ENCODE measurements at regions not wholly inside any gene's neighbourhood (a gene's known extent, or its start where the extent isn't known, plus 50 kb on each side); places are given as distances from the start of the nearest gene placed in this dataset.
"Not testable (repeated sequence)": the region's sequence is repeated elsewhere in the genome, so short reads cannot be mapped to it uniquely, and the experiment has no call there.

GRCh38 chr12:102728506-102729242 lies 188.4 kb downstream of the PAH start:
- DNase-seq (ENCODE audit: extremely low read depth, low read depth), result no peak

GRCh38 chr12:102726686-102727085 lies 190.4 kb downstream of the PAH start:
- no peak for DNase-seq (ENCODE audit: extremely low read depth, low read depth)

- DNase-seq (ENCODE audit: extremely low read depth, low read depth), result no peak
These were observed 194.9 kb downstream of the PAH start for GRCh38 chr12:102722147-102722546.

- DNase-seq (ENCODE audit: extremely low read depth, low read depth), result no peak
These were observed 208.9 kb downstream of the PAH start for GRCh38 chr12:102708108-102708507.

- peak; percentile 45 for DNase-seq (ENCODE audit: extremely low read depth, low read depth)
These were observed 214.5 kb downstream of the PAH start for GRCh38 chr12:102702447-102703114.

- DNase-seq (ENCODE audit: extremely low read depth, low read depth), result no peak
These were observed 215.7 kb upstream of the IGF1 start for GRCh38 chr12:102696045-102696444.

- DNase-seq (ENCODE audit: extremely low read depth, low read depth), result no peak
These were observed 214.5 kb upstream of the IGF1 start for GRCh38 chr12:102694903-102695302.

- DNase-seq (ENCODE audit: extremely low read depth, low read depth), result no peak
These were observed 211.6 kb upstream of the IGF1 start for GRCh38 chr12:102691773-102692555.

- no peak for DNase-seq (ENCODE audit: extremely low read depth, low read depth)
These were observed 209.9 kb upstream of the IGF1 start for GRCh38 chr12:102690253-102690652.

- no peak for DNase-seq (ENCODE audit: extremely low read depth, low read depth)
These were observed 209.3 kb upstream of the IGF1 start for GRCh38 chr12:102689701-102690100.

- no peak for DNase-seq (ENCODE audit: extremely low read depth, low read depth)
These were observed 207.2 kb upstream of the IGF1 start for GRCh38 chr12:102687523-102687922.

GRCh38 chr12:102685841-102686240 lies 205.5 kb upstream of the IGF1 start:
- DNase-seq (ENCODE audit: extremely low read depth, low read depth), result no peak

- DNase-seq (ENCODE audit: extremely low read depth, low read depth), result no peak
These were observed 204.8 kb upstream of the IGF1 start for GRCh38 chr12:102685172-102685571.

- DNase-seq (ENCODE audit: extremely low read depth, low read depth), result no peak
These were observed 202.3 kb upstream of the IGF1 start for GRCh38 chr12:102682366-102683289.

GRCh38 chr12:102681747-102682146 lies 201.4 kb upstream of the IGF1 start:
- no peak for DNase-seq (ENCODE audit: extremely low read depth, low read depth)

GRCh38 chr12:102681309-102681708 lies 200.9 kb upstream of the IGF1 start:
- DNase-seq (ENCODE audit: extremely low read depth, low read depth), result no peak

GRCh38 chr12:102680304-102680703 lies 199.9 kb upstream of the IGF1 start:
- no peak for DNase-seq (ENCODE audit: extremely low read depth, low read depth)

- no peak for DNase-seq (ENCODE audit: extremely low read depth, low read depth)
These were observed 196.4 kb upstream of the IGF1 start for GRCh38 chr12:102676812-102677211.

- no peak for DNase-seq (ENCODE audit: extremely low read depth, low read depth)
These were observed 195.3 kb upstream of the IGF1 start for GRCh38 chr12:102675672-102676071.

GRCh38 chr12:102673606-102674005 lies 193.2 kb upstream of the IGF1 start:
- DNase-seq (ENCODE audit: extremely low read depth, low read depth), result no peak

GRCh38 chr12:102672212-102672611 lies 191.8 kb upstream of the IGF1 start:
- DNase-seq (ENCODE audit: extremely low read depth, low read depth), result not testable (repeated sequence)
